ENCODE measurements at regions not wholly inside any gene's neighbourhood (a gene's known extent, or its start where the extent isn't known, plus 50 kb on each side); places are given as distances from the start of the nearest gene placed in this dataset.

DNA sequence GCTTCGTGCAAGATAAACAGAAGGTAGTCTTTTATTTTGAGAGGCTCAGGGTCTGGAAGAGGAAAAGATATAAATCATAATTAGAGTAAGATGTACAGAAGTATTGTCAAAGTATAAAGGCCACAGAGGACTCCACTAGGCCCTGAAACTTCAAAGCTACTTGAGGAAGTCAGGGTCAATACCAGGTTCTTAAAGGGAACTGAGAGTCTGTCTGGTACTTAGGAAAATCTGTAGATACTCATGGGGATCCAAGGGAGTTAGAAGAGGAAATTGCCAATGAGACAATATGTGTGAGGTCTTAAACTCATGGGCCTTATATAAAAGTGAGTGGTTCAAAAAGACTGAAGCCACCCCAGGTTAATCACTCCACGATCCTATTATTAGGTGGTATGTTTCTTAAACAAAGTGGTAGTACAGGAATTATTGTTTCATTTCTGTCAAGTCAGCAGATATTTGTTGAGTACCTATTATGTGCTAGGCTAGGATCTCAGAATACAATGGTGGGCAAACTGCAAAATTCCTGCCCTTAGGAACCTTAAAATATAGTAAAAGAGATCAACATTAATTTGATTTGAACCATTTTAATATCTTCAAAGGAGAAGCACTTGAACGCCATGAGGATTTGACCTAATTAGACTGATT is 314.6 kb downstream of the ADAMTS20 start:
- TF ChIP-seq, protein P1, sequence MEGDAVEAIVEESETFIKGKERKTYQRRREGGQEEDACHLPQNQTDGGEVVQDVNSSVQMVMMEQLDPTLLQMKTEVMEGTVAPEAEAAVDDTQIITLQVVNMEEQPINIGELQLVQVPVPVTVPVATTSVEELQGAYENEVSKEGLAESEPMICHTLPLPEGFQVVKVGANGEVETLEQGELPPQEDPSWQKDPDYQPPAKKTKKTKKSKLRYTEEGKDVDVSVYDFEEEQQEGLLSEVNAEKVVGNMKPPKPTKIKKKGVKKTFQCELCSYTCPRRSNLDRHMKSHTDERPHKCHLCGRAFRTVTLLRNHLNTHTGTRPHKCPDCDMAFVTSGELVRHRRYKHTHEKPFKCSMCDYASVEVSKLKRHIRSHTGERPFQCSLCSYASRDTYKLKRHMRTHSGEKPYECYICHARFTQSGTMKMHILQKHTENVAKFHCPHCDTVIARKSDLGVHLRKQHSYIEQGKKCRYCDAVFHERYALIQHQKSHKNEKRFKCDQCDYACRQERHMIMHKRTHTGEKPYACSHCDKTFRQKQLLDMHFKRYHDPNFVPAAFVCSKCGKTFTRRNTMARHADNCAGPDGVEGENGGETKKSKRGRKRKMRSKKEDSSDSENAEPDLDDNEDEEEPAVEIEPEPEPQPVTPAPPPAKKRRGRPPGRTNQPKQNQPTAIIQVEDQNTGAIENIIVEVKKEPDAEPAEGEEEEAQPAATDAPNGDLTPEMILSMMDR (conservative IDR thresholded peaks at IDR 0.05; ENCODE audit: low read length), result no peak
- no peak for TF ChIP-seq EZH2phosphoT487 (IDR thresholded peaks at IDR 0.05; ENCODE audit: borderline replicate concordance)
